ENCODE measurements at regions not wholly inside any gene's neighbourhood (a gene's known extent, or its start where the extent isn't known, plus 50 kb on each side); places are given as distances from the start of the nearest gene placed in this dataset.
"Not testable (repeated sequence)": the region's sequence is repeated elsewhere in the genome, so short reads cannot be mapped to it uniquely, and the experiment has no call there.

DNA sequence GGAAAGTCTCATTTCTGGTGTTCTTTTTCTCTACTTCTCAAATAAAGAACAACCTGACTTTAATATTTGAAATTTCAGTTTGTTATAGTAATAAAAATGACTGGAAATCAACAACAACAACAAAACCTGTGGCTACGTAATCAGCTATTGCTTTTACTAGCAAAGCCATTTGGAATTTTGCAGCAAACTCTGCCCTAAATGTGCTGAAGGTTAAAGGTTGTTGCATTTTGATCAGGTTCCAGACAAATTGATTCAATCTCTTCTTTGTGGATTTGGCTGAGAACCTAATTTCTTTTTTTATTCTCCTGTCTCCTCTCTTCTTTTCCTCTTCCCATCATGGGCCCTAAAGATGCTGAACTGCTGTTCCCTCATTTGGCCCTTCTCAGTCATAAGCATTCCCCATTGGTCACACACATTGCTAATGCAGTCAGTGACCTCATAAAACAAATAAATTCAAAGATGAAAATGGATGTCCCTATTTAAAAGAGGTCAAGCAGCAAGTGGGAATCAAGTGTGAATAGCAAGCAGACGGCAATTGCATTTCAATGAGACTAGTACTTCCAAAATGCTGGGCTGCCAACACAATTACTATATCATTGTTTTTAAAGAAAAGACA is 795.1 kb upstream of the CDH8 start:
- DNase-seq (ENCODE audit: low read depth) = no peak

DNA sequence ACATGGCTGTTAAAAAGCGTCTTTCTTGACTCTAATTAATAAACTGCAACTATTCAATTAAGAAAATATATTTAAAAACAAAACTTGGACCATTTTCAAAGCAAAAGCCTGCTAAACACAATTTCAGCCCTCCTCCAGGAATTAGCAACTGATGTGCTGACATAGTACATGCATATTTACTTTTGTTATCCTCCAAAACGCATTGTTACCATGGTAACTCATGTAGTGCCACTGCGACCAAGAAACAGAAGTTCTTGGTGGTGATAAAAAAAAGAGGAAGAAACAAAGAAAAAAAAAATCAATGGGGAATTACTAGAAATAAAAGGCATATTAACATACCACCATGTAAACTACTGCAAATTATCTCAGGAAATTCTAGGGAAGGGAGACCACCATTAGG is 793.4 kb upstream of the CDH8 start:
- DNase-seq (ENCODE audit: low read depth) = no peak

DNA sequence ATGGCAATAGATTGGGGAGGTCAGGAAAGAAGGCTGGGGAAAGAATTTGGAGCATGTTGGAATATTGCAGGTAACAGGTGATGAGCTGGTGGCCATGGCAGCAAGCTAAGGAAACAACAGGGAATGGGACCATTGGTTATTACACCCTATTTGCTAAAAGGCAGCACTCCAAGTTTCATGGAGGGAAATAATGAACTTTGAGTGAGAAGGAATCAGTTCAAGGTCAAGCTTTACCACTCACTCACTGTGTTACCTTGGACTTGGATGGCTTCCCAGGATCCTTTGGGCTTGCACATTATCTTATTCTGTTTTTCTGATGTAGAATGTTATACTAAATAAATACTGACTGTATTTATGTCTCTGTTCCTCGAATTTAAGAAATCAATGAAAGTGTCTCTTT is 792.8 kb upstream of the CDH8 start:
- DNase-seq (ENCODE audit: low read depth) = no peak

DNA sequence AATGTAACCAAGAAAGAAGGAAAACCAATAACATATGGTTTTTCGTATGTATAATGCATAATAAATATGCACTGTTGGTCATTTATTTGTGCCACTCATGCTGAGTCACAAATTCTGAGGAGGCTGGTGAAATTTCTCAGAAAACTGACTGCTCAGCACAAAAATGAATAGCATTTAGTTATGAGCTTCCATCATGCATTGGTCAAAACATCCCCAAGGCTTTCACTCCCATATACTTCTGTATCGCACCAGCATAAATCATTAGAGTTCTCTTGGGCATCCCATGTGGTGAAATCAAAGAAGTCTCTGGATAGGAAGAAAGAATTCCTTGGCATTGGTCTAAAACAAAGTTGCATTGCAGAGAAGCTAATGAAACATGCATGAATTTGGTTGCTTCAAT is 785.6 kb upstream of the CDH8 start:
- DNase-seq (ENCODE audit: low read depth) = no peak

DNA sequence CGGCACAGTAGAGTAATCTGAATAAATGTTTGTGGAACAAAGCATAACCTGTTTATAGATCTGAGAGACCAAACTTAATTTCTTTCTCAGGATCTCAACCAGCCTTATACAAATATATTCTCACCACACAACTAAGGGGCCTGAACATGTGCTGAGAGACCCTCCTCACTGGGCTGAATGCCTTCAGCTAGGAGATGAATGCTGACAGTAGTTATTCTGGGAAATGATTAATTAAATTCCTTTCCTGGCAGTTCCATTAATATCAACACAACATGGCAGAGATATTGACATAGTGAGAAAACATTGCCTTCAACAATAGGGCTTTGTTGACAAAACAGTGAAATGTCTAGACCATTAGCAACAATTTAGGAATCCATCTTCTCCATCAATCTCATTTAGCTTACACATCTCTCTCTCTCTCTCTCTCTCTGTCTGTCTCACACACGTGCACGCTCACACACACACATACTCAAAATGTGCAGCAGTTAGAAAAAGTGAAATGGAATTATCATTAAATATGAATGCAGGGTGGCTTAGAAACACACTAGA is 780.8 kb upstream of the CDH8 start:
- no peak for DNase-seq (ENCODE audit: low read depth)

DNA sequence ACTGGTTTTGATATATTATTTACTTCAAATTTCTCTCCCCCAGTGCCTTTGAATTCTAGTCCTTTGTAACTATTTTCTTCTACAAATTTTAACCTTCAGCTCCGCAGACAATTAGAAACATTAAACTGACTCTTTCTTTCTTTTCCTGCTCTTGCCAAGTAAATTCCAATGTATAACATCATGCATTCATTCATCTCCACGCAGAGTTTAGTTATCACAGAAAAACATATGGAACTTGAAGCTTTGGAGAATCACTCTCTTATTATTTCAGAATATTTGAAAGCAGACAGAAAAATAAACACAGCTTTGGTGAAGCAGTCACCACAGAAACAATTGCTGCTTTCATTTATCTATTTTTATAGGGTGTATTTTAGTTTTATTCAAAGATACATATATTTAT is 778.7 kb upstream of the CDH8 start:
- no peak for DNase-seq (ENCODE audit: low read depth)

DNA sequence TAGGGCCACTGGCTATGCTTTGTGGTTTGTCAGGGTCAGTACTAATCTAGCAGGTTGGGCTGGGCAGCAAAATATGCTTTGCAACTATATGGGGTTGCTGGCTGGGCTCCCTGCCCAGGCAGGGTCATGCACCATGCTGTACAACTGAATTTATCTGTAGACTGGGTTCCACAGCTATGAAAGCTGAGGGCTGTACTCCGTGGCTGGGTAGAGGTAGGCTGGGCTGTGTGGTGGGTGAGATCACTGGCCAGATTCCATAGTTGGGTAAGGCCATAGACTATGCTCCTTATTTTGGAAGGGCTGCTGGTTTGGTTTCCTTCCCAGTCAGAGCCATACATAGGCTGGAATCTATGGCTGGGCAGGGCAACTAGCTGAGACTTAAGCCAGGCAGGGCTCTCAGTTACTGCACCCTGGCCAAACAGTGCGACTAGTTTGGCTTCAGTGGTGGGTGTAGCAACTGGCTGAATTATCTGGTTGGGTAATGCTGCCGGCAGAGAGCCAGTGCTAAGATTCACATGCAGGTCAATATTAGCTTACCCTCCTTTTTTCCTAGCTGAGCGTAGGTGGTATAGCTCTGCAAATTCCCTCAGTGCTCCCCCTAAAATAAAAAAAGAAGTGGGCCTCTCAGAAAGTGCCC is 769.1 kb upstream of the CDH8 start:
- DNase-seq (ENCODE audit: low read depth) = no peak

DNA sequence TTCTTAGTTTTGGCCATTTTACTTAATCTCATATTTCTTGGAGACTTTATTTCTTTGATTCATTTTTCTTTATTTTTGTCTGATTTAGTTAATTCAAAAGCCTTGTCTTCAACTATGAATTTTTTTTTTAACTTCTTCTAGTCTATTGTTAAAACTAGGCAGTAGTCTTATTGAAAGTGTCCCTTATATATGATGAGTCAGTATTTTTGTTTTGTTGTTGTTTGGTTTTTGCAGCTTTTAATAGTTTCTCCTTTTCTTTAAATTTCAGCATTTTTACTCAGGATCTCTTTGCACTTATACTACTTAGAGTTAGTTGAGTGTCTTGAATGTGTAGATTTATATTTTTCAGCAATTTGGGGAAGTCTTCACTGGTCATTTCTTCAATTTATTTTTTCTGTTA is 758.5 kb upstream of the CDH8 start:
- DNase-seq (ENCODE audit: low read depth) = no peak

DNA sequence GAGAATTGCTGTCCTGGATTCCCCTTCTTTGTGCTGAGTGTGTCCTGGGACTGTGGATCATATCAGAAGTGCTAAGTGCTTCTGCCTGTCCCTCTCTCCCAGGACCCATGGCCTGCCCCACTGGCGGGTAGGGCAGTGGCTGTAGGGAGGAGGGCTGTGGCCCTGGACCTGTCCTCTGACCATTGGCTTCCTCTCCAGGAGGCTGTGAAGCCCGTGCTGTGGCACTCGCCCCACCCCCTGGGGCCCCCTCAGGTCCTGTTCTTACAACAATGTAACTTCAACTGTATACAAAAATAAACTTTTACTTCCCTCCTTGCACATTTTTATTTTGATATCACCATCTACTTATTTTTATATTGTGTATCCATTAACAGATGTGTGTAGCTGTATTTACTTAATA is 743.8 kb upstream of the CDH8 start:
- not testable (repeated sequence) for DNase-seq (ENCODE audit: low read depth)

DNA sequence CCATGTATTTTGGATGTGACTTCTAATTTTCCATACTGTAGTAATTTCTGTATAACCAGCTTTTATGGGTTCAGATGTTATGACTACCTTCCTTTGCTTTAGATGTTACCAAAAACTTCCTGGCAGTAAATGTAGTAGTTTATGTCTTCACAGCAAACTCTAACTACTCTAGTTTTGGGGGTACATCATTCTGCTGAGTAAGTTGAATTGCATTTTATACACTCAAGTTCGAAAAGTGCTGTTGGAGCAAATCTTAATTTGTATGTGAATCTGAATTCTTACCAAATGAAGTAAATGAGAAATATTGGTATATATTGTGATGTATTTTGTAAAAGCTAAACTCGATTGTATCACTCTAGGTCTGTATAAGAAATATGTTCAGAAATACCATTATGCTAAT is 728.3 kb upstream of the CDH8 start:
- DNase-seq (ENCODE audit: low read depth) = no peak

DNA sequence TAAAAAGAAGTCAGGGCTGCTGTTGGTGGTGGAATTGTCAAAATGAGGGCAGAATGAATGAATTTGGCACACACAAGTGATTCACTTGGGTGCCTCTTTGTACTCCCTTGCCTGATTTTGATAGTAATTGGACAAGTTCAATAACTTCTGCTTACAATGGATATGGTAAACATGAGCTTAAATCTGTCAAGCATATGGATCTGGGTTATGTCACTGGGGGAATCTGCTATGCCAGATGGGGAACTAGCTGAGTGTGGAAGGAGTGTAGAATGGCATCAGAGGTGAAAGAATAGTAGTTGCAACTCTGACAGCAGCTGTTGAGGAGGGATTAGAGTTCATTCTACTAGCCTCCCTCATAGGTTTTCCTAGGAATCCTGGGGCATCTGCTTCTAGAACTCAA is 724.2 kb upstream of the CDH8 start:
- DNase-seq (ENCODE audit: low read depth) = no peak

DNA sequence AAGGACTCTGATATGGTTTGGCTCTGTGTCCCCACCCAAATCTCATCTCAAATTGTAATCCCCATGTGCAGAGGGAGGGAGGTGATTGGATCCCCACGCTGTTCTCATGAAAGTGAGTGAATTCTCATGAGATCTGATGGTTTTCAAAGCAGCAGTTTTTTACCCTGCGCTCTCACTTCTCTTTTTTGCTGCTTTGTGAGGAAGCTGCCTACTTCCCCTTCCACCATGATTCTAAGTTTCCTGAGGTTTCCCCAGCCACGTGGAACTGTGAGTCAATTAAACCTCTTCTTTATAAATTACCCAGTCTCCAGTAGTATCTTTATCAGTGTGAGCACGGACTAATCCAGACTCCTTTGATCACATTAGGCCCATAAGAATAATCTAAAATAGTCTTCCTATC is 719.7 kb upstream of the CDH8 start:
- no peak for DNase-seq (ENCODE audit: low read depth)

DNA sequence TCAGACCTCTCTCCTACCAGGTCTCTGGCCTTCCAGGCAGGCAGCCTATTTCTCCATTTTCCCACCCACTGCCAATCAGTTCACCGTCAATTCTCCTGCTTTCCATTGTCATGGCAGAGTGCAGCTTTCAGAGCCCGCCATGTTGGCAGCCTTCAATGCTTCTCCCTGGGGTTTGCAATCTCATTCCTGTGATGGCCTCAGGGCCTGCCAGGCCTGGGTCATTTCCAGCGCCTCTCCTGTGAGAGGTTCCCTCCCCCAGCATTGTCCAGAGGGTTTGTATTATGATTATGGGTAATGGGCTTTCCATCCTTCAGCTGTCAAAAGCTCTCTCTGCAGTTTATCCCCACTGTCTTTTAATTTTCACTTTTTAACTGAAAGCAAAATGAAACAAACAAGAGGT is 716.6 kb upstream of the CDH8 start:
- DNase-seq (ENCODE audit: low read depth) = no peak

DNA sequence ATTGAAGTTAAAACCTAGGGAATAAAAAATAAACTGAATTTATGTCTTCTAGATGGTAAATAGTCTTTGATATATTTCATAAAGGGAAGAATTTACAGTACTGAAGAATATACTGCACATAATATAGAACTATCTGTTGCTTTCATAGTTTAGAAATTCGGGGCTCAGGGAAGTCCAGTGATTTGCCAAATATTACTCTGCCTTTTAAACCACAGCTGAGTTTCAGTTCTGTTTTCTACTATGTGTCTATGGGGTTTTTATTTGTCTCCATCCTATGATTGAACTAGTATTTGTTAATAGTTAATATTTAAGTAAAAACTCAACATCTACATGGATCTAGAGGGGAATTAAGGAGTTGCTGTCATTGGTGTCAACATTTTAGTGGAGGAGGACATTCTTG is 715.0 kb upstream of the CDH8 start:
- no peak for DNase-seq (ENCODE audit: low read depth)

DNA sequence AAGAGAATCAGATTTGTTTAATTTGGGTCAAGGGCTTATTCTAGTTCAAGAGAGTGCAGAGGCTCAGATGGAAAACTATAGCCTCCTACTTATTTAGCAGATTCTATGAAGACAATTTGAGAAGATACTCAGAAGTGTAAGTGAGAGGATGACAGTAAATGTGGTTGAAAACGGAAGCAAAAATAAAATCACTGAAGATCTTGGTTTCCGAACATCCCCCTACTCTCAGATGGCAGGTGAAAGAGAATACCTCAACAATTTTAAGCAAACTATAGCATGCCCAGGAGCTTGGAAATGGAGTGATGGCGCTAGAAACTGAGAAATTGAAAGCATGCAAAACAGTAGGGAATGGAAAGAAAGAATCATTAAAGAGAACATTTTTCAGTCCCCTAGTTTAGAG is 705.5 kb upstream of the CDH8 start:
- DNase-seq (ENCODE audit: low read depth) = no peak

DNA sequence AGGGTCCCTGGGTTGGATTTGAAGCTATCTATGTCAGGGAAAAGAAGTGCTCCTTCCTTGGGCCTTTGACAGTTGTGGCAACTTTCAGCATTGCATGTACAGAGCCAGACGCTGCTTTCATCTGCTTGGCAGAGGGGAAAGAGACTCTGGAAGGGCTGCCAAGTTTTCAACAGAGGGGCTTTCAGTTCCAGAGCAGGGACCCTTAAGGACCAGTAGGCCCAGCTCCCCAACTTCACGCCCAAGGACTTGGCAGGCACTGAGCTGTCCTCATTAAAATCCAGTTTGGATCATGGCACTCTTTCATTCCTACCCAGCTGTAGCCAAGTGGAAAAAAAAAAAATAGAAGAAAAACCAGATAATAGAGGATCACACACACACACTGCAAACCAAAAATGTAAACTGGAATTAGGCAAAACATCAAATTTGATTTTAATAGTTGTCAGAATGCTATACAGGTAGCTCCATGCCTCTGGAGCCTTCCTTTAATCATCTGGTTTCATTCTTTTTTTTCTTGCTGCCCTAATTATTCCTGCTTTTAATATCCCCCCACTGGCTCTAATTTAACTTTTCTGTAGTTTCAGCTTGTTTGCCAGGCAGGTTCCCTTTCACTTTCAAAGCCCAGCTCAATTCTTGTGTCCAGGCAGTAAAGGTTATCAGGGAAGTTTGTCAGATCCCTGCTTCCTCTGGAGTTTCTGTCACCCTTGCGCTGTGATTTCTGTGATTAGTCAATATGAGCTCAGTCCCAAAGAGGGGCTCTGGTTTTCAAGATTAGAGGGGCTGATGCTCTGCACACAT is 702.6 kb upstream of the CDH8 start:
- no peak for DNase-seq (ENCODE audit: low read depth)

DNA sequence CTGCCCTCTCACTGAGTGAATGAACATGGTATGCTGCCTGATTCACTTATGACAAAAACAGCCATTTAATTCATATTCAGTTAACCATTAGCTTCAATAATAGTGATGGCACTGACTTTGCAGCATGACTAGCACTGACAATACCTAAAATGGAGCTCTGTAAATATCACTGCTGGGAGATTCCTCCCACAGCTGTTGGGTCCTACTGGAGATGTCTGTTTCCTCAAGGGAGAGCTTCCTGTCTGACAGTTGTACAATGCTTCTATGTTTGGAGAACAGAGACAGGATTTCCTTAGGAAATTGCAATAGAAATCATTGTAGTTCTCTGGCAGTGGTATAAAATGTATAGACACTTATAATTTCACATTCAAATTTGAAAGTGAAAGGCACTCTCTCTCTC is 695.9 kb upstream of the CDH8 start:
- no peak for DNase-seq (ENCODE audit: low read depth)

DNA sequence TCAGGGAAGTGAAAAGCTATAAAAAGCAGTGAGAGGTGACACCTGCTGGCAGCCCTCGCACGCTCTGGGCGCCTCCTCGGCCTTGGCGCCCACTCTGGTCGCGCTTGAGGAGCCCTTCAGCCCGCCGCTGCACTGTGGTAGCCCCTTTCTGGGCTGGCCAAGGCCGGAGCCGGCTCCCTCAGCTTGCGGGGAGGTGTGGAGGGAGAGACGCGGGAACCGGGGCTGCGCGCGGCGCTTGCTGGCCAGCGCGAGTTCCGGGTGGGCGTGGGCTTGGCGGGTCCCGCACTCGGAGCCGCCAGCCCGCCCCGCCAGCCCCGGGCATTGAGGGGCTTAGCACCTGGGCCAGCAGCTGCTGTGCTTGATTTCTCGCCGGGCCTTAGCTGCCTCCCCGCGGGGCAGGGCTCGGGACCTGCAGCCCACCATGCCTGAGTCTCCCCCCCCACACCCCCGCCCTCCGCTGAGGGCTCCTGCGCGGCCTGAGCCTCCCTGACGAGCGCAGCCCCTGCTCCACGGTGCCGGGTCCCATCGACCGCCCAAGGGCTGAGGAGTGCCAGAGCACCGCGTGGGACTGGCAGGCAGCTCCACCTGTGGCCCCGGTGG is 688.5 kb upstream of the CDH8 start:
- DNase-seq (ENCODE audit: low read depth) = not testable (repeated sequence)

DNA sequence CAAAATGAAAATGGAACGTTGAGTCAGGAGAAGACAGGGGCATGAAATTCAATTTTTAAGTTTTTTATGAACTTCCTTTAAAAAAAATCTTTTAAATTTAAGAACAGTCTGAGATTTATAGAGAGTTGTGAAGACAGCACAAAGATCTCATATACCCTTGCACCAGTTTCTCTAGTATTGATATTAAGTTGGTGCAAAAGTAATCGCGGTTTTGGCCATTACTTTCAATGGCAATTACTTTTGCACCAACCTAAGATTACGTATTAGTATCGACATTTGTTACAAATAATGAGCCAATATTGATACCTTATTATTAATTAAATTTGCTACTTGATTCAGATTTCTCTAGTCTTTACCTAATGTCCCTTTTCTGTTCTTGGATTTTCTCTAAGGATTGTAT is 684.4 kb upstream of the CDH8 start:
- no peak for DNase-seq (ENCODE audit: low read depth)

DNA sequence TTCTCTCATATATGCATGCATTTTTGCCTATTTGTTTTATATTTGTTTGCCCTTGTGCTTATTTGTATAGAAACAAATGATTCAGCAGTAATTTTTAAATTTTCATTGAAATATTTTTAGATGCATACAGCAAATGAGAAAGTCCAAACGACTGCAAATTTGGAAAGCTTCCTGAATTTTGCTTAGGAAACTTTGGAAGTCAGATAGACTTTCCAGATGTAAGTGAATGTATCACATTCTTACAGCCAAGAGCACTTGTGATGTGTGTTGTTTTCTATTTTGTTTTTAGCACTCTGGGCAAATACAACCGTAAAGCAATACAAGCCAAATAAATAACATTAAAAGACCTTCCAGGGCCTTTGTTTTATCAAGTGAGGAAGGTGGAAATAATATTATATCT is 680.8 kb upstream of the CDH8 start:
- DNase-seq (ENCODE audit: low read depth) = no peak

DNA sequence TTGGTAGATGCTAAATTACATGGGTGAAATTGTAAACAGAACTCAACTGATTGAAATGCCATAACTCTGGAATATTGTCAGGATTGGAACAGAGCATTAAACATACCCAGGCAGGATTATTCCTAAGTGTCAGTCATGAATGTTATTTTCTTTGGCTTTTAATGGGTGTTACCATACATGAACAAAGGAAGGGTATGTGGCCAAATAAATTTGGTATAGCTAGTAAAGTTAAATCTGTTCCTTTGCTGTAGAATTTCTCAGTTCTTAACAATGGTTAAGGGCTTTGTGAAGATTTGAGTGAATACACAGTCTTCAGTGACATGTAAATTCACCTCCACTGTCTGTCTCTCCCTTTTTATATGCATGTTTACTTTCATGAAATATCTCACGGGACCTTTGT is 679.5 kb upstream of the CDH8 start:
- DNase-seq (ENCODE audit: low read depth) = no peak

DNA sequence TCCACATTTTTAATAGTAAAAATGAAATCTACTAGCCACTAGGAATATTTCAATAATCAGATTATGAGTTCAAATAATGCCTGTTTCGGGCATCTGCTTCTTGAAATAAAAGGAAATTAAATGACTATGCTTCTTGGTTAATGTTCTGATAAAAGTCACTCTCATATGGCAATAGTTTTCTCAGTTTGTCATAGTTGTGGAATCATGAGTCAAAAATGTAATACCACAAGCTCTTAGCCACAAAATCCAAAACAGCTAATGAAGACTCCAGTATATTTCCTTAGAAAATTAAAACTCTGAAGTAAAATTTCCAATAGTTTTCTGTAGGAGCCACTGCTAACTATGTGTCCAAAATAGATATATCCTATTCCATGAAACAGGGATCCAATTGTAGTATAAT is 676.3 kb upstream of the CDH8 start:
- DNase-seq (ENCODE audit: low read depth) = no peak

All from HT1080 (cell line).